SK-N-SH (cell line): ENCODE measurements at regions not wholly inside any gene's neighbourhood (a gene's known extent, or its start where the extent isn't known, plus 50 kb on each side); places are given as distances from the start of the nearest gene placed in this dataset.

Experiments
- JUND ChIP-seq: IDR thresholded peaks from 2 replicates; pipeline ENCODE4 v1.4.0; 2012
- MXI1 ChIP-seq: IDR thresholded peaks from 2 replicates; pipeline ENCODE4 v1.6.1; 2012; ENCODE audit warnings: mild to moderate bottlenecking, low read depth, low read length, improper control_type of control experiment
- POLR2AphosphoS5 ChIP-seq: IDR thresholded peaks from 2 replicates; pipeline ENCODE4 v1.6.1; 2012; ENCODE audit warnings: low read depth, low read length

DNA sequence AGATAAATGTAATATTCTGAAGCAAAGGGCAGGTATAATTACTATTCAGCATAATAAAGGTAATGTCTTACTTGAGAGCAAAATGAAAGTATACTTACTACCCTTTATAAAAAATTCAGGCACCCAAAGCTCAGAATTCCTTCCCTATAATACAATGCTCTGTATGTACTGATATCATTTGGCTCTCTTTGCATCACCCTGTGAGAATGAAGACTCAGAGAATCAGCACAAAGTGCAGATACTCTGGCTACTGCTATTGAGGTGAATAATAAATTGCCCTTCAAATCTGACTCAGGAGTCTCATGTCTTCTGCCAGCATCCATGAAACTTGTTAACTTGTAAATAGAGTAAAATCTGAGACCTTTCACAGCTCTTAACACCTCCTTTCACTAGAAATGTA lies 108.5 kb upstream of the KCTD3 start:
- TF ChIP-seq JUND (no peak), POLR2AphosphoS5 (no peak), MXI1 (no peak)
